Subcutaneous abdominal adipose tissue (tissue), 5 donors: ENCODE measurements at regions not wholly inside any gene's neighbourhood (a gene's known extent, or its start where the extent isn't known, plus 50 kb on each side); places are given as distances from the start of the nearest gene placed in this dataset.

Experiments used
- H3K27ac ChIP-seq: one replicate; pipeline ENCODE4 v1.7.0; 2013; ENCODE audit warnings: low read depth, mild to moderate bottlenecking, inconsistent platforms, low read length, moderate library complexity
- H3K27me3 ChIP-seq, 5 donors: one replicate each; pipeline ENCODE4 v1.7.0; 2013; ENCODE audit warnings: low read length in 5 of 5, inconsistent platforms in 1 of 5; ENCODE audit not compliant: control insufficient read depth in 5 of 5, insufficient read depth in 4 of 5
- H3K36me3 ChIP-seq, 5 donors: one replicate each; pipeline ENCODE4 v1.7.0; 2013; ENCODE audit warnings: low read length in 5 of 5; ENCODE audit not compliant: control insufficient read depth in 5 of 5, insufficient read depth in 5 of 5
- H3K4me1 ChIP-seq, 5 donors: one replicate each; pipeline ENCODE4 v1.7.0; 2013; ENCODE audit warnings: low read length in 5 of 5, mild to moderate bottlenecking in 3 of 5, moderate library complexity in 1 of 5; ENCODE audit not compliant: control insufficient read depth in 5 of 5, insufficient read depth in 5 of 5
- H3K4me3 ChIP-seq, 5 donors: one replicate each; pipeline ENCODE4 v1.7.0; 2013; ENCODE audit warnings: low read length in 5 of 5, low read depth in 1 of 5
- H3K9ac ChIP-seq, 5 donors: one replicate each; pipeline ENCODE4 v1.7.0; 2013; ENCODE audit warnings: low read length in 5 of 5, mild to moderate bottlenecking in 4 of 5, moderate library complexity in 3 of 5
- H3K9me3 ChIP-seq, 5 donors: one replicate each; pipeline ENCODE4 v1.7.0; 2013; ENCODE audit warnings: low read length in 5 of 5; ENCODE audit not compliant: control insufficient read depth in 5 of 5
- donor health status: healthy.
- donor health status: healthy.
- donor health status: healthy.
- donor health status: healthy.
- donor health status: healthy.

DNA sequence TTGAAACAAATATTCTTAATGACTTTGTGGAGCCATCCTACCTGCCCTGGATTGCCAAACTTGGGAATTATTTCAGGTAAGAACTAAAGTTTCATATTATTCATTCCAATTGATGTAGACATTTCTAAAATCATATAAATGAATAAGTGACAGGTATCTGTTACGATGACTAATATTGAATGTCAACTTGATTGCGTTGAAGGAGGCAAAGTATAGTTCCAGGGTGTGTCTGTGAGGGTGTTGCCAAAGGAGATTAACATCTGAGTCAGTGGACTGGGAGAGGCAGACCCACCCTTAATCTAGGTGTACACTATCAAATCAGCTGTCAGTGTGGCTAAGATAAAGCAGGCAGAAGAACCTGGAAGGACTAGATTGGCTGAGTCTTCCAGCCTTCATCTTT is 1688.4 kb upstream of the CDH9 start:
- H3K27ac ChIP-seq: no peak overlapping the region
- no peaks in the 10 kb centered on the region for H3K36me3 ChIP-seq
- H3K27me3 ChIP-seq: no peaks in the 10 kb centered on the region
- no peak overlapping the region for H3K9ac ChIP-seq
- H3K4me1 ChIP-seq: no peaks in the 10 kb centered on the region
- H3K4me3 ChIP-seq: no peak overlapping the region
- no peaks in the 10 kb centered on the region for H3K9me3 ChIP-seq

GRCh38 chr5:28725001-28725400 is 1686.6 kb upstream of the CDH9 start:
- Histone ChIP-seq H3K36me3 (no peaks in the 10 kb centered on the region), H3K4me1 (no peaks in the 10 kb centered on the region), H3K9ac (no peak overlapping the region), H3K4me3 (no peak overlapping the region), H3K9me3 (no peaks in the 10 kb centered on the region), H3K27me3 (no peaks in the 10 kb centered on the region), H3K27ac (no peak overlapping the region)

DNA sequence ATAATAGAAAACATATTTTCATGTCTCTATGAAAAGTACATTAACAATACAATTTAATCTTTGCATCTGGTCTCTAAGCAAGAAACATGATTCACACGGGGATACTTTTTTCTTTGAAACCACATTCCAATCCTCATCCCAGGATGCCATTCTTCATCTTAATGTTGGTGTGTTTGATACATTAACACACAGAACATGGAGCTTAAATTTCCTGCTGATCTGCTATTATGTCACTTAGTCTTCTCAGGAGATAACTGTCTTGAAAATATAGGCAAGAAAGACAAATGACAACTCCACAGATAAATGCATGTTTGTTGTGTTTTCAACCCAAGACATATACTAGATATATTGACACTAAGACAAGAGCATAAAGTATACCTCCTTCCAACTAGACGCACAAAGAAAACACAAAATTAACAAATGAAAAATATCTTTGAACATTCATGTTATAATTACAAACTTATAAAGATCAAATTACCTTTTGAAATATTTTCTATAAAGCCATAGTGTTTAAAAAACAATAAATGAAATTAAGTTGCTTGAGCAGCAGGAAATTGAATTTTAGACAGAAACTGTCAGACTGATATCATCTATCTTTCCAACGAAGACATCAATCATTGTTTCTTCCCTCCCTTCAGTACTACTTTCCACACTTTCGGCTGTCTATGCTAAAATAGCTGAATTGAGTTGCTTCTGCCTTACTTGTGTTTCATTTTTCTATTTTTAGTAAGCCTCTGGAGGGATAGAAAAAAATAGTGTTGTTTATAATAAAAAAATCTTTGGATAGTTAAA is 1676.7 kb upstream of the CDH9 start:
- Histone ChIP-seq H3K4me3 (no peak overlapping the region), H3K9me3 (peaks cover 0 to 2% (median 0%) of the 10 kb centered on the region in 5 donors)

DNA sequence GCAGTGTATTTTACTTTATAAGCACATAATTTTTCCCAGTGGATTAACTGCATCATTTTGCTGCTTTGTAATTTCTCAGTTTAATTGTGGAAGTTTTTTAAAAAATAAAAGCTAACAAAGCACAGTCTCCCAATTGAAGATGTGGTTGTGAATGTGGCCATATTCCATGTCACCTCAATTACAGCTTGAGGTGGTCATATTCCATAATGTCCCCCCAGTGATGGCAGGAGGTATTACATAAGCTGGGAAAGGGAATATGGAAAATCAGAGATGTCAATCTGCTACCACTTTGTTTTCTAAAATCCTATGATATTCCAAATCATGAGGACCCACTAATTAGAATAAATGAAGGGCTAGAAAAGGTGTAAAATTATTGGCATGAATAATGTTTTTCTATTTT is 1672.0 kb upstream of the CDH9 start:
- Histone ChIP-seq H3K9me3 (peaks cover 0 to 2% (median 0%) of the 10 kb centered on the region in 5 donors), H3K4me3 (no peak overlapping the region), H3K9ac (no peak overlapping the region), H3K36me3 (no peaks in the 10 kb centered on the region), H3K4me1 (no peaks in the 10 kb centered on the region), H3K27me3 (no peaks in the 10 kb centered on the region), H3K27ac (no peak overlapping the region)

More for the DNA sequence above, 1676.7 kb upstream of the CDH9 start:
- H3K27me3 ChIP-seq: no peaks in the 10 kb centered on the region
- H3K27ac ChIP-seq: no peak overlapping the region
- no peaks in the 10 kb centered on the region for H3K36me3 ChIP-seq
- H3K4me1 ChIP-seq: no peaks in the 10 kb centered on the region
- no peak overlapping the region for H3K9ac ChIP-seq

- Histone ChIP-seq H3K27me3 (no peaks in the 10 kb centered on the region), H3K9me3 (no peaks in the 10 kb centered on the region), H3K27ac (no peak overlapping the region), H3K4me3 (no peak overlapping the region), H3K4me1 (no peaks in the 10 kb centered on the region), H3K36me3 (no peaks in the 10 kb centered on the region), H3K9ac (no peak overlapping the region)
Measured at GRCh38 chr5:28708472-28708871, 1670.1 kb upstream of the CDH9 start.

GRCh38 chr5:28707706-28708105 is 1669.3 kb upstream of the CDH9 start:
- H3K9me3 ChIP-seq: no peaks in the 10 kb centered on the region
- no peak overlapping the region for H3K9ac ChIP-seq
- H3K27ac ChIP-seq: no peak overlapping the region
- H3K4me1 ChIP-seq: no peaks in the 10 kb centered on the region
- H3K4me3 ChIP-seq: no peak overlapping the region
- H3K27me3 ChIP-seq: no peaks in the 10 kb centered on the region
- H3K36me3 ChIP-seq: no peaks in the 10 kb centered on the region

DNA sequence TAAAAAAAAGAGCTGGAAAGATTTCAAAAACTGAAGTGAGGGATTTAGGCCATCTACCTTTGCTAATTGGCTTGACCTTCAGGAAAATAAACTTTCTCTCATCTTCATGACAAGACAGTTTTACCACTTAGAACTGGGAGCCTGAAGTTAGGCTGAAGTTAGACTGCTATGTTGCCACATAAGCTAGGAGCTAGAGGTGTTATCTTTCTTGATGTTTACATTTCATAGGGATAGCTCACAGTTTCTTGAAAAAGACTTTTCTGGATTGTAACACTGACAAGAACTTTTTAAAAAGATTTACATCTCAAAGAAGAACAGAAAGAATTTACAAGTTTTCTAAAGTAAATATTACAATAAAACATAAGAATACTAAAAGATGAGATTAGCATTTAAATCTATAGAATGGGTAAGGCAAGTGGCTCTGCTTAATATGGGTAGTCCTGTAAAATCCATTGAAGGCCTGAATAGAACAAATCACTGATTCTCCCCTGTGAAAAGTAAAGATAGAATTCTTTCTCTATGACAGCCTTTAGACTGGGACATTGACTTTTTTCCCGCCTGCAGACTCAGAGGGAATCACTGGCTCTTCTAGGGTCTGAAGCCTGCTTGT is 1665.4 kb upstream of the CDH9 start:
- no peaks in the 10 kb centered on the region for H3K4me1 ChIP-seq
- H3K9me3 ChIP-seq: peaks cover 0 to 6% (median 0%) of the 10 kb centered on the region in 5 donors
- no peaks in the 10 kb centered on the region for H3K27me3 ChIP-seq
- H3K9ac ChIP-seq: no peak overlapping the region
- H3K4me3 ChIP-seq: no peak overlapping the region
- no peaks in the 10 kb centered on the region for H3K36me3 ChIP-seq
- no peak overlapping the region for H3K27ac ChIP-seq

DNA sequence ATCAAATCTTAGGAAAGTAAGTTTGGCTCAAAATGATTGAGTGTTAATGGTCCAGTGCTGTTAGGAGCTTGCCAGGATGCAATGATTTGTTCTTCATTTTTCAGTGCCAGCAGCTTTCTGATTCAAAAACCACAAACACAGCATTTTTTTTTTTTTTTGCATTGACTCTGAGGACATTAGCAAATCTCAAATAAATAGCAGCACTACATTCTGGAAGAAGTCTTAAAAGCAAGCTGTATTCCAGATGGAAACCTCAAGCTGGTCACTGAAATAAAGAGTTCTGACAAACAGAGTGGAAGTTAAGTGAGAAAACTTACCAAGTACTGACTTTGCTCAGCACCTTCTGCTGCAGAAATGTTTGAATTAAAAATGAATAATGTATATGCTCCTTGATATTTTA is 1653.1 kb upstream of the CDH9 start:
- Histone ChIP-seq H3K4me3 (no peak overlapping the region), H3K9me3 (no peaks in the 10 kb centered on the region), H3K27me3 (no peaks in the 10 kb centered on the region), H3K4me1 (no peaks in the 10 kb centered on the region), H3K36me3 (no peaks in the 10 kb centered on the region), H3K9ac (no peak overlapping the region), H3K27ac (no peak overlapping the region)

GRCh38 chr5:28685794-28686193 is 1647.4 kb upstream of the CDH9 start:
- H3K36me3 ChIP-seq: no peaks in the 10 kb centered on the region
- no peak overlapping the region for H3K27ac ChIP-seq
- no peak overlapping the region for H3K4me3 ChIP-seq
- no peaks in the 10 kb centered on the region for H3K9me3 ChIP-seq
- H3K27me3 ChIP-seq: no peaks in the 10 kb centered on the region
- H3K4me1 ChIP-seq: no peaks in the 10 kb centered on the region
- H3K9ac ChIP-seq: no peak overlapping the region

GRCh38 chr5:28678899-28679298 is 1640.5 kb upstream of the CDH9 start:
- Histone ChIP-seq H3K9me3 (no peaks in the 10 kb centered on the region), H3K9ac (no peak overlapping the region), H3K27me3 (no peaks in the 10 kb centered on the region), H3K36me3 (no peaks in the 10 kb centered on the region), H3K4me1 (no peaks in the 10 kb centered on the region), H3K27ac (no peak overlapping the region), H3K4me3 (no peak overlapping the region)
